NCI-H460 (cell line): ENCODE measurements at regions not wholly inside any gene's neighbourhood (a gene's known extent, or its start where the extent isn't known, plus 50 kb on each side); places are given as distances from the start of the nearest gene placed in this dataset.
A peak's percentile ranks its signal among the peaks of the same experiment; 100 is the strongest.

ENCODE experiments used
- DNase-seq: peaks from one replicate; pipeline ENCODE4 v3.0.0-alpha.2; 2016; ENCODE audit warnings: low read depth; ENCODE audit errors: extremely low read depth

- DNase-seq, result no peak
Observed at GRCh38 chr12:67370979-67371378, 101.8 kb downstream of the CAND1 start.

- no peak for DNase-seq
Observed at GRCh38 chr12:67377021-67377420, 107.9 kb downstream of the CAND1 start.

GRCh38 chr12:67377541-67377940 lies 108.4 kb downstream of the CAND1 start:
- DNase-seq, result no peak

- DNase-seq, result no peak
Observed at GRCh38 chr12:67382241-67382871, 113.2 kb downstream of the CAND1 start.

- DNase-seq, result no peak
Observed at GRCh38 chr12:67386869-67387565, 117.9 kb downstream of the CAND1 start.

GRCh38 chr12:67388331-67389138 lies 119.4 kb downstream of the CAND1 start:
- no peak for DNase-seq

GRCh38 chr12:67390273-67390672 lies 121.1 kb downstream of the CAND1 start:
- no peak for DNase-seq

- DNase-seq, result no peak
Observed at GRCh38 chr12:67391034-67391433, 121.9 kb downstream of the CAND1 start.

- DNase-seq, result no peak
Observed at GRCh38 chr12:67391656-67392055, 122.5 kb downstream of the CAND1 start.

- no peak for DNase-seq
Observed at GRCh38 chr12:67394550-67394949, 125.4 kb downstream of the CAND1 start.

- DNase-seq, result no peak
Observed at GRCh38 chr12:67400742-67401141, 131.6 kb downstream of the CAND1 start.

- no peak for DNase-seq
Observed at GRCh38 chr12:67410246-67410645, 141.1 kb downstream of the CAND1 start.

GRCh38 chr12:67410667-67411067 lies 141.5 kb downstream of the CAND1 start:
- no peak for DNase-seq

- DNase-seq, result no peak
Observed at GRCh38 chr12:67411562-67411961, 142.4 kb downstream of the CAND1 start.

GRCh38 chr12:67413577-67413976 lies 144.4 kb downstream of the CAND1 start:
- no peak for DNase-seq

GRCh38 chr12:67414011-67414715 lies 145.0 kb downstream of the CAND1 start:
- DNase-seq, result no peak

- DNase-seq, result peak; percentile 20
Observed at GRCh38 chr12:67415473-67415872, 146.3 kb downstream of the CAND1 start.

GRCh38 chr12:67419810-67420209 lies 150.7 kb downstream of the CAND1 start:
- no peak for DNase-seq

GRCh38 chr12:67420506-67420905 lies 151.3 kb downstream of the CAND1 start:
- no peak for DNase-seq

- DNase-seq, result no peak
Observed at GRCh38 chr12:67422081-67422480, 152.9 kb downstream of the CAND1 start.

GRCh38 chr12:67424784-67425183 lies 155.6 kb downstream of the CAND1 start:
- no peak for DNase-seq
